Stimulated activated CD8-positive, alpha-beta memory T cell treated with anti-CD3 and anti-CD28 coated beads, Interleukin-15, amount 100 ng/mL, for 4 hours (primary cell): ENCODE measurements at regions not wholly inside any gene's neighbourhood (a gene's known extent, or its start where the extent isn't known, plus 50 kb on each side); places are given as distances from the start of the nearest gene placed in this dataset.

ENCODE experiments used
- DNase-seq, 2 donors: peaks; one replicate each; pipeline ENCODE4 v3.0.0-alpha.2; 2020; ENCODE audit warnings: low read depth in 2 of 2

DNA sequence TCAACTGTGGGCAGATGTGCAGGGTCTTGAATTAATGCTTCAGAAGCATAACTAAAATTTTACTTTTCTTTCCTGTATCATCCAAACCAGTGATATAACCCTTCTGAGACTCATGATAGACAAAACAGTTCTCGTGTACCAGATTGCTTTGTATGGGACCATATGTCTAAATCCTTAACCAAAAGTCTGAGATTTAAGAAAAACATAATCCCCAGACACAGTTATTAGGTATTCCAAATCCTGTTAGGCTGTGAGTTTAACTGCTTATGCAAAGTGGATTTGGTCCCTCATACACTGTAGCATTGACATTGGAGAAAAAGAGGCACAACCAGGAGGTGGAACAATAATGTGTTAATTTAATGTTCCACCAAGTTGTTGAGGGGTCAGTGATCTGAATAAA lies 235.0 kb downstream of the PMAIP1 start:
- DNase-seq = no peak

DNA sequence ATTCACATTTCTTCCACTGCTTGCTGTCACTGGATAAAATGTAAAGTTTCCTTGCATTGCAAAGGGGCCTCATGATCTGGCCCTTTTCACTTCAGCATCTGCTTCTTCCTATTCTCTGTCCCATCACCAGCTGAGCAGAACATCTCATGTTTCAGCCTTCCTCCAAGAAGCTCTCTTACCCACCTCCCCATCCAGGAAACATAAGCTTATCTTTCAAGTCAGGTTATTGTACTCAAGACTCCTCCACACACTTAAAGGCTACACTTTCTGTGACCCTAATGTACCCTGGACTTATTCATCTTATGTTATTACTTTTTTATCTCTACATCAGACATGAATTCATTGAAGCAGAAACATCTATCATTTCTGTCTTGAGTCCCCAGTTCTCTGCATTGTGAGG lies 230.5 kb downstream of the PMAIP1 start:
- no peak for DNase-seq

DNA sequence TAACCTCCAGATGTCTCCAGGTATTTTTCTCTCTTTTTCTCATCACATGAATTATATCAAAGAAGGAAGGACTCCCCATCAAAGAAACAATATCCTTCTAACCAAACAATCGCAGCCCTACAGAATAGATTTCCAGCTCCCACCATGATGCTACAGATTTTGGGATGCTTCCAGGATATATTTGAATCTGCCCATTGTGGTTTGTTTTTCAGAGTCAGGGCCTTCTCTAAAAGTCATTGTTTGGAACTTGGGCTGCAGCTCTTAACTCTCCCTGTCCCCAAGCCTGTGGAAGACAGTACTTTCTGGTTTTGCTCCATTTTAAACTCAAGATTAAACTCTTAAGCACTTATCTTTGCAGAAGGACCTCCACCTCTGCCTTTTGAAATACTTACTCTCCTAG lies 223.2 kb downstream of the PMAIP1 start:
- no peak for DNase-seq

- DNase-seq = no peak
Measured at GRCh38 chr18:60122339-60122738, 222.5 kb downstream of the PMAIP1 start.

- no peak for DNase-seq
Measured at GRCh38 chr18:60120231-60120750, 220.5 kb downstream of the PMAIP1 start.

GRCh38 chr18:60117321-60117720 lies 217.5 kb downstream of the PMAIP1 start:
- DNase-seq = no peak

DNA sequence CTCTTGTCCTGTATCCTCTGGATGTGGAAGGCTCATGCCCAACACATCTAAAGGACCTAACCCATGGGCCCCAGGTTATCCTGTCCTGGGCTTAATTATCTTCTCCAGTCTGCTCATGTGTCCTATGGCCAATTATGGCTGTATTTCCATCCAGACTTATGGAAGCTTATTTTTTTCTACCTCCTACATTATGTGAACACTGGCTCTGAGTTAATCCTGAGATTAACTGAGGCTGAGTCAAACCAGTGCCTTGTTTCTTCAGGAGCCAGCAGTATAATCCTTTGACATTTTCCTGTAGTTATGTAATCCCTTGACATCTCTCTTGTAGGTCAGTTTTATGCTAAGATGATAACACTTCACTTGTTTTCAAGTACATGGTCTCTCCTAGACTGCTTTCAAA lies 213.6 kb downstream of the PMAIP1 start:
- no peak for DNase-seq

DNA sequence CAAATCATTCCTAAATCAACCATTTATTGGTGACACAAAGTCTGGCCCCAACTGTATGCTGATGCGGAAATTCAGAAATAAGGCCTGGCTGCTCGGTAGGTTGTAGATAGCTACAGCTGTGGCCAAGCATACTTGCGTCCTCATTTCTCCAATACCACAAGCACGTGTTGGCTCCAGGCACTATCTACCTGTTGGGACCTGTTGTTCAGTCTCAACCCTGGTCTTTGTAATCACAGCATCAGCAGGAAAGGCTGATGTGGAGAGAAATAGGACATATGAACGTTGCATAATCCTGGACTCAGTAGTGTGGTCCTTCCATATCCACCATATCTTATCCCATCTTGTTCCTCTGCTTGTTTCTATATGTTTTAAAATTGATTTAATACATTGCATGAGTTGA lies 212.6 kb downstream of the PMAIP1 start:
- no peak for DNase-seq

DNA sequence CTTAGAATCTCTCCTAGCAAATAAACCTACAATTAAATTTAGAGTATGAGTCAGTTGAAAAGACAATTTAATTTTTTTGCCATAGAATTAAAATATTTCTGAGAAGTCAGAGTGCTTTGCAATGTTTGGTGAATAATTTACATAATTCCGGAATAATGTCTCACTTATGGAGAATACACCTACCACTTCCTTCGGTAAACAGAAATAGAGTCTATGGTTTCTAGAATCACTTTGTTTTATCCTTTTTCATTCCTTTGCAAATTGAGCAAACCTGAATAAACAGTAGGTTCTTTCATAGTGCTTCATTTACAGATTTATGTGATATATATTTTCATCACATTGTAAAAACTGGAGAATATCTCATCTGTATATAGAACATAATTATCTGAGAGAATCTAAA lies 211.7 kb downstream of the PMAIP1 start:
- no peak for DNase-seq

- DNase-seq = no peak
Measured at GRCh38 chr18:60110836-60111235, 211.0 kb downstream of the PMAIP1 start.

DNA sequence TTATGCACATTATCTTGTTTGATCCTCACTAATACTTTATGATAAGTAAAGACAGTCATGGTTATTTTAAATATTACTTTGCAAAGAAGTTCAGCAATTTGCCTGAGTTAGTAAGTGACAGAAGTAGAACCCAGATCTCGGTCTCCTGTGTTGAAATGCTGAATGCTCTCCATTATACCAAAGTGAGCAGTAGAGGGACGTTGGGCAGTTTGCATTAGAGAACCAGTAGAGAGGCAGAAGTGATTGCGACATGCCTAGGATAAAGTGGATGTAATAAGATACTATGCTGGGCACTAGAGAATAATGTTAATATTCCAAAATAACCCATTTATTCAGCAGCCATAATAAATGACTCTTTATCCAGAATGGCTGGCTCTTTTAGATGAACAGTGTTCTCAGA lies 201.0 kb downstream of the PMAIP1 start:
- DNase-seq = no peak

DNA sequence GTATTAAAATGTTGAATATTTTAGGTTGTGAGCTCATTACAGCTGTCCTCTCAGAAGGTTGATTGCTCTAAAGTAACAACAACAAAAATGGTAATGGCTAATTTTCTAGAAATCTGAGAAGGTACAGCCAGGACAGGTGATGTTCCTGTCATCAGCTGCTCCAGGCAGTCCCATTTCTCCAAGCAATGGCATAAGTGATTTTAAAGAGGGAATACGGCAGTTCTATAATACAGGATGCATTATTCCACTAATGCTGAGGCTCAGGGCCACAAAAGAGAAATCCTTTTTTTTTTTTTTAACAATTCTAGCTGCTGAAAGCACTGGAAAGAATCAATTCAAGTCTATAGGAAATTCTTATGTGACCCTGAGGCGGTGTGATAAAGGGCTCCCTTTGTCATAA lies 199.9 kb downstream of the PMAIP1 start:
- no peak for DNase-seq

DNA sequence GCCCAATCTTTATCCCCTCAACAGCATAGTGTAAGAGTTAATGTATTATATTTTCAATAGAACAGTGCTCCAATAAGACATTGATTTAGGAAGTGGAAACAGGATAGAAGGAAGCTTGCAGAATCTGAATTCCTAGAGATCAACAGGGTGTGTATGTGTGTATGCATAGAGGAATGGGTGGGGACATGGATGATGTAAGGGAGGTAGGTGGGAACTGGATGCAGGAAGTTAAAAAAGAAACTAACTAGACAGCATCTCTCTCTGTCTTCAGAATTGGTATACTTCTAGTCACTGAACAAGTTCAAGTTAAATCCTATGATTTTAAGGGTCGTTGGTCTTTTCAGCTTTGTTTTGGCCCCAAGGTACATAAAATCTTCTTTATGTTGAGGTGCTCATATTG lies 196.6 kb downstream of the PMAIP1 start:
- no peak for DNase-seq

- DNase-seq = no peak
Measured at GRCh38 chr18:60092073-60092472, 192.3 kb downstream of the PMAIP1 start.

GRCh38 chr18:60090170-60090569 lies 190.4 kb downstream of the PMAIP1 start:
- no peak for DNase-seq

DNA sequence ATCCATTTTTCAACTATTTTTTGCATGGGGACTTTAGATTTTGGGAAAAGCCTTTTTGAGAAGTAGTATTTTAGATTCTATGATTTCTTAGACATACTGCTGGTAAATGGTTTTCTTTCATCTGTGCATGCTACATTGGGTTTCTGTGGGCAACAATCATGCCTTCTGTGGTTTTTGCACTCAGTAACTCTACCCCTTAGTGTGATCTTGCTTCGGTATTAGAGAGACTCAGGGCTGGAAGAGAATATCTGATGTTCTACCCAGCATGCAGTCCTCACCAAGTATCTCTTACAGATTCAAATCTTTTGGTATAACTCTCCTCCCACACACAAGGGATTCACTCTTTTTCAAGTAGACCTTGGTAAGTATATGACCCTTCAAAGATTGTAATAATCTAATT lies 183.0 kb downstream of the PMAIP1 start:
- DNase-seq = no peak

- DNase-seq = no peak
Measured at GRCh38 chr18:60082282-60082681, 182.5 kb downstream of the PMAIP1 start.

DNA sequence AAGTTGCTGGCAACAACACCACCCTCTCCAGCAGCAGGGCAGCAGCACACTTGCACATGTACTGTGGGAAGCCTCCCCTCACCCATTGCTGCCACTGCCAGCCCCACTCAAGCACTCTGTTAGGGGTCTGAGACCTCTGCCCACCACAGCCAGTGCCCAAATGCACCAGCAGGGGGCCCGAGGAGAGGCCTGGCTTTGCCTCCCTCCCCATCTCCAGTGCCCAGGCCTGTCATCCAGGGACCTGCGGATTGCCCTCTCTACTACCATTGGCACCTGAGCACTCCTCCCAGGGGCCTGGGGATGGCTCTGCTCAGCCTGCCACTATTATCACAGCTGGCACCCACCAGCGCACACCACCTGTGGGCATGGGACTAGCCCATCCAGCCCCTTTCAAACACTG lies 175.7 kb downstream of the PMAIP1 start:
- DNase-seq = no peak

GRCh38 chr18:60070631-60071030 lies 170.8 kb downstream of the PMAIP1 start:
- DNase-seq = no peak

DNA sequence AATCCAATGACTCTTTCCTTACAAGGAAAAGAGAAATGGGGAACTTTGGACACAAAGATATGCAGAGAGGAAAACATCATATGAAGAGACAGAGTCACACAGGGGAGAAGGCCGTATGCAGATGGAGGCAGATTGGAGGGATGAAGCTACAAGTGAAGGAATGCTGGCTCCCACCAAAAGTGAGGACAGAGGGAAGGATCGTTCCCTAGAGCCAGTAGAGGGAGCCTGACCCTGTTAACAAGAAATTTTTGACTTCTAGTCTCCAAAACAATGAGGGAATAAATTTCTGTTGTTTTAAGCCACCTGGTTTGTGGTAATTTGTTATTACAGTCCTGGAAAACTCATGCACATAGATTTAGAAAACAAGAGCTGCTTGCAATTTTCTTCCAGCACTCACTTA lies 169.3 kb downstream of the PMAIP1 start:
- no peak for DNase-seq

- no peak for DNase-seq
Measured at GRCh38 chr18:60067426-60068210, 167.8 kb downstream of the PMAIP1 start.

GRCh38 chr18:60066219-60066975 lies 166.6 kb downstream of the PMAIP1 start:
- DNase-seq = no peak

DNA sequence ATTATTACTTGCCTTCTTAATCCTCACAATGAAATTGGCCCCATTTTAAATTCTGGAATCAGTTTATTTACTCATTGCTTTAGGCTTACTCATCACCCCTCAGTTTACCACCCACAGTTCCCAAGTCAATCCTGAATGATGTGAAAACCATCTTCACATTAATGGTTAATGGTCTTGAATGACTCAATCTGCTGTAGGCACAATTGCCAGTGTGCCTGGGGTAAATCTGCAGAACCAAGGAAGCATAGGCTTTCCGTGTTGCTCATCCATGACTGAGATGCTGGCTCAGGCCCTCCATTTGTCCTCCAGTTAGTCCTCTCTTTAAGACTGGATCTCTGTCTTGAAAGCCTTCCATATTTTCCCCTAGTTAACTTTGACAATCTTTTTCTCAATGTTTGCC lies 164.5 kb downstream of the PMAIP1 start:
- DNase-seq = no peak
